ENCODE measurements at regions not wholly inside any gene's neighbourhood (a gene's known extent, or its start where the extent isn't known, plus 50 kb on each side); places are given as distances from the start of the nearest gene placed in this dataset.

DNA sequence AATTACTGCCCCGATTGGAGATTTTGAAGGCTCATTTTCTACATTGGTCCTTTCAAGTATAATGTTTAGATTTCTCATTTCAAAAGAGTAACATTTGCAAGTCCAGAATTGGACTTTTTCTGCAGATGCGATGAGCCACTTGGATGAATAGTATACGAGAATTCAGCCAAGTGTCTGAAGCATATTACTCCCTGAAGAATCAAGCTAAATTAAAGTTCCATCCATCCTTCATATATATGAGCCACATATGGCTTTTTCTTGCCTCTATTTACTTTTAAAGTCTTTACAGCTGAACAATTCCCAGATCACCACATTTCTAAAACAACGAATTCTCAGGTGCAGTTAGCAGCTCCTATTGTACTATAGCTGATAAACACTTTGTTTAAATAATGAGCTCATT, 288.7 kb downstream of the CEMIP2 start:
- DNase-seq (ENCODE audit: low spot score) = no peak
- in situ Hi-C loops (cut with MboI; ENCODE audit: low sequenced_read_pairs, unreplicated experiment) = no loop called here
- TF ChIP-seq CTCF (IDR thresholded peaks at IDR 0.05; ENCODE audit: borderline replicate concordance, control extremely low read depth, extremely low read depth, insufficient read depth, missing control alignments) = no peak

- DNase-seq (ENCODE audit: low spot score) = no peak
- in situ Hi-C loops (cut with MboI; ENCODE audit: low sequenced_read_pairs, unreplicated experiment) = no loop called here
- TF ChIP-seq CTCF (IDR thresholded peaks at IDR 0.05; ENCODE audit: borderline replicate concordance, control extremely low read depth, extremely low read depth, insufficient read depth, missing control alignments) = no peak
Observed at GRCh38 chr9:71472400-71472799, 295.9 kb downstream of the CEMIP2 start.

- DNase-seq (ENCODE audit: low spot score) = no peak
- TF ChIP-seq CTCF (IDR thresholded peaks at IDR 0.05; ENCODE audit: borderline replicate concordance, control extremely low read depth, extremely low read depth, insufficient read depth, missing control alignments) = no peak
- in situ Hi-C loops (cut with MboI; ENCODE audit: low sequenced_read_pairs, unreplicated experiment) = no loop called here
Observed at GRCh38 chr9:71465392-71465791, 302.9 kb downstream of the CEMIP2 start.

DNA sequence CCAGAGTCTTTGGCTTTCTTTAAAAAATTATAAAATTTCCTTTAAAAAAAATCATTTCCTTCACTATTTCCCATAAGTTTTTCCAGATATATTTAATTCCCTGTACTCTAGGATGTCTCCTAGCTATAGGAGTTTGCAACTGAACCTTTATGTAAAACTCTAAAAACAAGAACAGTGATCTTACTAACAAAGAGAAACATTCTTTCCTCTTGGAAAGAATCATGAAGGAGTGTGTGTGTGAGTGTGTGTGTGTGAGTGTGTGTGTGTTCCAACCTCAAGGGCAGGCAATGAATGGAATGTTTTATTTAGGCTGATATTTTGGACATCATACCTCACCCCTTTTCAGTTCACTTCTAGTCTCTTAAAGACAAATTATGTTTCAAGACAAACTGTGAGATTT, 309.2 kb downstream of the CEMIP2 start:
- TF ChIP-seq CTCF (IDR thresholded peaks at IDR 0.05; ENCODE audit: borderline replicate concordance, control extremely low read depth, extremely low read depth, insufficient read depth, missing control alignments) = no peak
- in situ Hi-C loops (cut with MboI; ENCODE audit: low sequenced_read_pairs, unreplicated experiment) = no loop called here
- no peak for DNase-seq (ENCODE audit: low spot score)

DNA sequence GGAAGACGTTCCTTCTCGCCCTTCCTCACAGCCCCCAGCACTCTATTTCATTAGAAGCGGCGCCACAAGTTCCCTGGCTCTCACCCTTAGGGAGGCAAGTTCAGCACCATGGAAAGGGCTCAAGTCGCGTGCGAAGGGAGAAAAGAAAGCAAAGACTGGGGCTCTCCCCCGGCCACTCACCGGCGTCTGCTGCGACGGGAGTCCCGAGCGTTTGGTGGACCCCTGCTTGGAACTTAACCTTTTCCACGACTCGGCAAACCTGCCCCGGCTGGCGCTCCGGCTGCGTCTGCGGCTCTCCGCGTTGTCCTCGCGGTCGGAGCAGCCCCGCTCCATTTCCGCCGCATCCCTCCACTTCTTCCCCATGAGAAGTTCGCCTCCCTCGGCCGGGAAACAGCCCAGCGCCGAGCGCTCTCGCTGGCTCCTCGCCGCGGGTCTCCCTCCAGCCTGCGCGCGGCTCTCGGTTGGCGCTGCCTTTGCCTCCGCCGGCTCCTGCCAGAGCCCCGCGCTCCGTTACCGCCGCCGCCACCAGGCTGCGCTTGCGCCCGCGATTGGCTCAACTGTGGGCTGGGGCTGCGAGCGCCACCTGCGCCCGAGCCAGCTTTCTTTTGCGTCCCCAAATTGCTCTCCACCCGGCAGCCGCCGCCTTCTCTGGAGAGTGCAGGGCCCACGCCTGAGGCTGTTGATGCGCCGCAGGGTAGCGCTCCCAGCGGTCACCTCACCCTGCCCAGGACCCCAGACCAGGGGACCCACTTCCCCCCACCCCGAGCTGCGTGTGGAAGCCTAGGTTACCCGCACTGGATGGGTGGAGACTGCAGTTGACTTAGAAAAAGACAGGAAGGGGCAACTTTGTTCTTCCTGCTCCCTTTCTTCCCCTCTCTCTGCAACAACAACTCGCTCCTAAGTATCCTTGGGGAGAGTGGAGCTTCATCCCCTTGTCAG, 321.6 kb downstream of the CEMIP2 start:
- DNase-seq (ENCODE audit: low spot score) = peak; percentile 65
- in situ Hi-C loops (cut with MboI; ENCODE audit: low sequenced_read_pairs, unreplicated experiment) = no loop called here
- no peak for TF ChIP-seq CTCF (IDR thresholded peaks at IDR 0.05; ENCODE audit: borderline replicate concordance, control extremely low read depth, extremely low read depth, insufficient read depth, missing control alignments)

GRCh38 chr9:71446106-71446472, 322.2 kb downstream of the CEMIP2 start:
- in situ Hi-C loops (cut with MboI; ENCODE audit: low sequenced_read_pairs, unreplicated experiment) = no loop called here

More at GRCh38 chr9:71446106-71446472, 322.2 kb downstream of the CEMIP2 start:
- TF ChIP-seq CTCF (IDR thresholded peaks at IDR 0.05; ENCODE audit: borderline replicate concordance, control extremely low read depth, extremely low read depth, insufficient read depth, missing control alignments) = no peak
- no peak for DNase-seq (ENCODE audit: low spot score)

Measured in GM13976 (cell line).